ENCODE measurements at regions not wholly inside any gene's neighbourhood (a gene's known extent, or its start where the extent isn't known, plus 50 kb on each side); places are given as distances from the start of the nearest gene placed in this dataset.

DNA sequence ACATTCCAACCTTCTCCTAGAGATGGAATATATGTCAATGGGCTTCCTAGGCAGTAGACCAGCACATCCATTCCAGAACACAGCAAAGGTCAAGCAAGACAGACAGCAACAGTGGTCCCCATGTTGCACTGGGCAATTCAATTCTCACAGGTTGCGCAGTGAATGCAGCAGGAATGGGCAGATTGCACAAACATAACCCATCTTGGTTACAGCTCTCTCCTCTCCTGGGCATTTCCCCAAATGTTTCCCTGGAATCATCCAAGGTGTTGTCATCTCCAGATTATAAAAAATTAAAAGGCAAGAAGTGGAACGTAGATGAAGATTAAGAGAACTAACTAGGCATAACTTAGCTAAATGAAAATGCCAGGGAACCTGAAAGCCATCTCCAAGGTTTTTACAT is 265.8 kb upstream of the SLC14A2 start:
- no peaks in the 10 kb centered on the region for H3K36me3 ChIP-seq (ENCODE audit: control insufficient read depth, insufficient read depth, low read length)
- no peak overlapping the region for H3K4me3 ChIP-seq (replicated peaks; ENCODE audit: low read depth, low read length)
- DNase-seq (ENCODE audit: extremely low read depth, insufficient read length), result no peak
- TF ChIP-seq, protein P1, sequence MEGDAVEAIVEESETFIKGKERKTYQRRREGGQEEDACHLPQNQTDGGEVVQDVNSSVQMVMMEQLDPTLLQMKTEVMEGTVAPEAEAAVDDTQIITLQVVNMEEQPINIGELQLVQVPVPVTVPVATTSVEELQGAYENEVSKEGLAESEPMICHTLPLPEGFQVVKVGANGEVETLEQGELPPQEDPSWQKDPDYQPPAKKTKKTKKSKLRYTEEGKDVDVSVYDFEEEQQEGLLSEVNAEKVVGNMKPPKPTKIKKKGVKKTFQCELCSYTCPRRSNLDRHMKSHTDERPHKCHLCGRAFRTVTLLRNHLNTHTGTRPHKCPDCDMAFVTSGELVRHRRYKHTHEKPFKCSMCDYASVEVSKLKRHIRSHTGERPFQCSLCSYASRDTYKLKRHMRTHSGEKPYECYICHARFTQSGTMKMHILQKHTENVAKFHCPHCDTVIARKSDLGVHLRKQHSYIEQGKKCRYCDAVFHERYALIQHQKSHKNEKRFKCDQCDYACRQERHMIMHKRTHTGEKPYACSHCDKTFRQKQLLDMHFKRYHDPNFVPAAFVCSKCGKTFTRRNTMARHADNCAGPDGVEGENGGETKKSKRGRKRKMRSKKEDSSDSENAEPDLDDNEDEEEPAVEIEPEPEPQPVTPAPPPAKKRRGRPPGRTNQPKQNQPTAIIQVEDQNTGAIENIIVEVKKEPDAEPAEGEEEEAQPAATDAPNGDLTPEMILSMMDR (IDR thresholded peaks at IDR 0.05; ENCODE audit: insufficient read depth, low read length, poor library complexity, severe bottlenecking), result no peak
- H3K27me3 ChIP-seq (replicated peaks; ENCODE audit: control insufficient read depth, insufficient read depth, low read length), result no peaks in the 10 kb centered on the region; the same call in none of the 2 replicates

DNA sequence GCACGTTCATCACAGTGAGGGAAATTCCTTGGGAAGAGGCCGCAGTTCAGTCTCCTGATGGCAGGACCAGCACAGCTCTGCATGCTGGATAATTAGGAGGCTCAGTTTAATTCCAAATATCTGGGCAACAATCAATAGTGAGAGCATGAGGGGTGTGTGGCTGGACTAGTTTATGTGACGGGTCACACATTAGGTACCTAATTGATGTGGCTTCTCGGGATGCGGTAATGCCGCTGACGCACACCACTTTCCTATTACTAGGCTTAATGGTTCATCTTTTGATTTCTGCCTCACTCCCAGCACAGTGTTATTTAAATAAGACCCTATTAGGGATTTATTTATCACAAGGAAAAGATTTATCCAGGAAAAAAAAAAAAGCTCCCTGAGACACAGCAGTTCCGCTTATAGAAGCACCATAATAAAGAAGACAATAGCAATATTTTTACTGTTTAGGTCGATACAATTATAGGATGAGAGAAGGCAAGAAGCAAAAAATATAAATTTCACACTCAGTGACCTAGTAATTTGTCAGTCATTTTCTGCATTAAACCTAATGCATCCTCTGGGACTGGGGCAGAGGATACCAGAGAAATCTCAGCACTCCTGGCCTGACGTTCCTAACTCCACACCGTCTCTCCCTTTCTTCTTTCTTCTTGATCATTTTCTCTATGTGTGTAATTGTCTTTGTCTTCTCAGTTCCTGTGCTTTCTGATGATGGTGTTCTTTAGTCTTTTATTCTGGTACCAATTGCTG is 264.7 kb upstream of the SLC14A2 start:
- TF ChIP-seq, protein P1 (IDR thresholded peaks at IDR 0.05; ENCODE audit: insufficient read depth, low read length, poor library complexity, severe bottlenecking), result no peak
- DNase-seq (ENCODE audit: extremely low read depth, insufficient read length), result no peak
- no peaks in the 10 kb centered on the region; the same call in none of the 2 replicates for H3K27me3 ChIP-seq (replicated peaks; ENCODE audit: control insufficient read depth, insufficient read depth, low read length)
- H3K36me3 ChIP-seq (ENCODE audit: control insufficient read depth, insufficient read depth, low read length), result no peaks in the 10 kb centered on the region
- no peak overlapping the region for H3K4me3 ChIP-seq (replicated peaks; ENCODE audit: low read depth, low read length)

DNA sequence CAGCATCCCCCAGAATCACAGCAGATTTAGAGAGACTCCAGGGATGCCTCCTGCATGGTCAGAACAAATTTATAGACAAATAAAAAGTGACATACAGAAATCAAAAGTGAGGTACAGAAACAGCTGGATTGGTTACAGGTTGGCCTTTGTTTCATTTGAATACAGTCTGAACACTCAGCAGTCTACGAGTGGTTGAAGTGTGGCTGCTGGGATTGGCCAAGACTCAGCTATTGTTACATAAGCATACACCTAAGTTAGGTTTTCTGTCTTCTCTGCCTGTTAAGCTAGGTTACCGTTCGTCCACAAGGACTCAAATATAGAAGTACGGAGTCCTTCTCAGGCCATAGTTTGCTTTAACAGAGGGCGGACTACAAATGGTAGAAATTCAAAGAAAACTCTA is 262.4 kb upstream of the SLC14A2 start:
- Histone ChIP-seq H3K4me3 (replicated peaks; ENCODE audit: low read depth, low read length) (no peak overlapping the region), H3K36me3 (ENCODE audit: control insufficient read depth, insufficient read depth, low read length) (no peaks in the 10 kb centered on the region), H3K27me3 (replicated peaks; ENCODE audit: control insufficient read depth, insufficient read depth, low read length) (no peaks in the 10 kb centered on the region; the same call in none of the 2 replicates)
- DNase-seq (ENCODE audit: extremely low read depth, insufficient read length), result no peak
- TF ChIP-seq, protein P1 (IDR thresholded peaks at IDR 0.05; ENCODE audit: insufficient read depth, low read length, poor library complexity, severe bottlenecking), result no peak

DNA sequence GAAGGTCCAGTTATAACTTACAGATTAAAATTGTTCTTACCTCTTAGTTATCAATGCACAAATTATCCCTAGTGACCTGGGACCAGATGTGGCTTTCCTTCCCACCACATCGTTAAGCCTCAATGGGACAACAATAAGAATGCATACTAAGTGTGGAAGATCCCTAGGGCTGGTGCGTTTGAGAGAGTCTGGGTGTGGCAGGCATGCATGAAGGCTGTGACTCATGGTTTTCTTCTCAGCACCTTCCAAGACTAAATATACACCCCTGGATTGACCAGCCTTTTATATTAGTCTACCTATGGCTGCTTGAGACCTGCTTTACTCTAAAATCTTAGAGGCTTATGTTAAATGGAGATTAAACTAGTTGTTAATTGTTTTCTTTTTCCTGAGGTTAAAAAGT is 261.7 kb upstream of the SLC14A2 start:
- no peaks in the 10 kb centered on the region for H3K36me3 ChIP-seq (ENCODE audit: control insufficient read depth, insufficient read depth, low read length)
- no peak for DNase-seq (ENCODE audit: extremely low read depth, insufficient read length)
- H3K4me3 ChIP-seq (replicated peaks; ENCODE audit: low read depth, low read length), result no peak overlapping the region
- TF ChIP-seq, protein P1 (IDR thresholded peaks at IDR 0.05; ENCODE audit: insufficient read depth, low read length, poor library complexity, severe bottlenecking), result no peak
- no peaks in the 10 kb centered on the region; the same call in none of the 2 replicates for H3K27me3 ChIP-seq (replicated peaks; ENCODE audit: control insufficient read depth, insufficient read depth, low read length)

DNA sequence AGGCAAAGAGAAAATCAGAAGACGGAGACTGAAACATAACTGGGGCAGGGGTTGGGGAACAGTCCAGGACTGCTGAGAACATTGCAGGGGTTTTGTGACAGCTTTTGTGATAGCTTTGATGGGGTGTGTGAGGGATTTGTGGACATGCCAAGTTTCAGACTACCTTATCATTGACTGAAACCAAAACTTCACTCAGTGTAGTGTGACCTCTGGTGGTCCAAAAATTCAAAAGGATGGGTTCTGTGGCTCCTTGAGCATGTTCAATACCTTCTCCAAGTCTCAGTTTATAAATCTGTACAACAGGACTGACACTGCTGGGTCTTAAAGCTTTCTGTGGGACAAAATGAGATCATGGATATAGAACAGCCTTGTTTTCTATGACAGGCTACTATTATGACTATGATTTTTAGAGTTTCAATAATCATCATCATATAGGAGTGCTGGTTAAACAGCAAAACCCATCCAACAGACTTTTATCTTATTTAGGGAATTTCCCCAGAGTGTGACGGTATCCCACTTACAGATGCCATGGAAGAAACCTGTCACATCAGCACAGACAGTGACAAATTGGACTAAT is 259.2 kb upstream of the SLC14A2 start:
- Histone ChIP-seq H3K36me3 (ENCODE audit: control insufficient read depth, insufficient read depth, low read length) (no peaks in the 10 kb centered on the region), H3K4me3 (replicated peaks; ENCODE audit: low read depth, low read length) (no peak overlapping the region), H3K27me3 (replicated peaks; ENCODE audit: control insufficient read depth, insufficient read depth, low read length) (peaks cover 2% of the 10 kb centered on the region; the same call in 1 of the 2 replicates)
- TF ChIP-seq, protein P1 (IDR thresholded peaks at IDR 0.05; ENCODE audit: insufficient read depth, low read length, poor library complexity, severe bottlenecking), result no peak
- no peak for DNase-seq (ENCODE audit: extremely low read depth, insufficient read length)

Data from GM06990 (cell line).